AML-193 (cell line): ENCODE measurements at regions not wholly inside any gene's neighbourhood (a gene's known extent, or its start where the extent isn't known, plus 50 kb on each side); places are given as distances from the start of the nearest gene placed in this dataset.

Source experiments
- DNase-seq, 2 experiments: peaks; one replicate each; lab custom pipeline; 2025; lab: John Stamatoyannopoulos, UW

DNA sequence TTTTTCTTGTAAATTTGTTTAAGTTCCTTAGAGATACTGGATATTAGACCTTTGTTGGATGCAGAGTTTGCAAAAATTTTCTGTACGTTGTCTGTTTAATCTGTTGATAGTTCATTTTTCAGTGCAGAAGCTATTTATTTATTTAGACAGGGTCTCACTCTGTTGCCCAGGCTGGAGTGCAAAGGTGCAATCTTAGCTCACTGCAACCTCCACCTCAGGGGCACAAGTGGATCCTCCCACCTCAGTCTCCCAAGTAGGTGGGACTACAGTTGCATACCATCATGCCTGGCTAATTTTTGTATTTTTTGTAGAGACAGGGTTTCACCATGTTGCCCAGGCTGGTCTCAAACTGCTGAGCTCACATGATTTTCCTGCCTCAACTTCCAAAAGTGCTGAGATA lies 568.2 kb upstream of the REG3G start:
- DNase-seq = no peak

DNA sequence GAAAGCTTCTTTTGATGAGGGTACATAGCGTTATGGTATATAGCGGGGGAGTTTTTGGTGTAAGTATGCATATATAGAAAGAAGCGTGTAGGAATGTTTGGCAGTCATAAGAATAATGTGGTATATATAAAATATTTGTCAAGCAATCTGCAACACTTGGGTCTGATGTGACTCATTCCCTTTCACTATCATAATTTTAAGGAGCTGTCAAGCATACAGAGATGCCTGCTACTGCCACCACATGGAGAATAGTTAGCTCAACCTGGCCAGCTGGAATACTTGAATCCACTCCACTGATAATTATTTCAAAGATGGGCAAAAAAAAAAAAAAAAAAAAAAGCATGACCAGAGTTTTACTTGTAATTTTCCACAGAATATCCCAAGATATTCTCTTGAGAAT lies 559.8 kb upstream of the REG3G start:
- no peak for DNase-seq

DNA sequence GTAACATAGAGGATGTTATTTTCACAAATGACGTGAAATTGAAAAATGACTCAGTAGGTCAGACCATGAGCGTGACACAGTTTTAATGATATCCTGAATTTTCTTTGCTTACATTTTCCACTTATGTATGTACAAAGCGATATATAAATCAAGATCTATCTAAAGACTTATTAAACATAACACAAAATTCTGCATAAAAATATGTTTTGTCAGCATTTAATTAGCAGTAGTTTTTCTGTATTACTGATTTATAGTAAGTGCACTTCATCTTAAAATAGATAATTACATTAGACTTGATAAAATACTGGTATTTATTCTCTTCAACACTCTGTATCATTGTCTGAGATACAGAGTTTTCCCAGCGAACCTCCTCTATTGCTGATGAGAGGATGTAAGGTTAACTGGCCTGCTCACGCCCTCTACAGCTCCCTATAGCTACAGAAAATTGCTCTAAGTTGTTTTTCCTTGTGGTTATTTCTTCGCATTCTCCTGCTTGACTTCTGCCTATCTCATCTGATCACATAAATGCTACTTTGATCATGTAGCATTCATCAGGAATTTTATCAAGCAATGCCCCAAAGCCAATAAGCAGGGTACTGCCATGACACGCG lies 548.8 kb upstream of the REG3G start:
- DNase-seq = no peak

DNA sequence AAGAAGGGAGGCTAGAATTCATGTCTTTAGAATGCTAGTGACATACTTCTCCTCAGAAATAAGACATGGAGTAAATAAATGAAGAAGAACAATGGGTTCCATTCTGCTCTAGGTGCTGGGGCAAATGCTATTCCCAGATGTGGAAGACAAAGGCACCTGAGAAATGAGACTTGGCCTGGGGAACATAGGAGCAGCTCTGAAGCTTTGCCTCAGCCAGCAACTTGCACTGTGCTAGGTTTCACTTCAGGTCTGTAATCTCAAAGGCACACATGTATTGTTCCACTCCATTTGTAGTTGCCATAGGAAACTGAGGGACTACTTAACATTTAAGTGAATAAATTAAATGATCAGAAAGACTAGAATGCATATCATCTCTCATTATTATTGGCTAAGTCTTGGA lies 538.9 kb upstream of the REG3G start:
- DNase-seq = no peak

DNA sequence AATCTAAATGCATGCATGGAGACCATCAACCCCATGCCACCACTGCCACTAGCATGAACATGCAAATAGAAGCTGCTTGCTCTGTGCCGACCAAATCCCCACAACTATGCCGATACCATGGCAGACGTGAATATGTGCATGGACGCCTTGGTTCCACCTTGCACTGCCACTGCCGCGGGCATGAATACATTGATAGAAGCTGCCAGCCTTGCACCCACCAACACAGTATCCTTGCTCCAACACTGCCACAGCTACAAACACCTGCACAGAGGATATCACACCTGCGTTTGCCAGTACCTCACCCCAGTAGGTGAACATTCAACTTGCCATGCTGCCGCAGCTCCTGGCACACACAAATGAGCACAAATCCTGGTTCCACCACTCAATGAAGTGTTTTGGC lies 527.4 kb upstream of the REG3G start:
- no peak for DNase-seq

DNA sequence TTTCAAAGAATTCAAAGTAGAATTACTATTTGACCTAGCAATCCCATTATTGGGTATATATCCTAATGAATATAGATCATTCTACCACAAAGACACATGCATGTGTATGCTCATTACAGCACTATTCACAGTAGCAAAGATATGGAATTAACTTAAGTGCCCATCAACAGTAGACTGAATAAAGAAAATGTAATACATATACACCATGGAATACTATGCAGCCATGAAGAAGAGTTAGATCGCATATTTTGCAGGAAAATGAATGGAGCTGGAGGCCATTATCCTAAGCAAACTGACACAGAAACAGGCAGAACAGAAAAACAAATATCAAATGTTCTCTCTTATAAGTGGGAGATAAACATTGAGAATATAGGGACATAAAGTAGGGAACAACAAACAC lies 519.2 kb upstream of the REG3G start:
- DNase-seq = no peak

DNA sequence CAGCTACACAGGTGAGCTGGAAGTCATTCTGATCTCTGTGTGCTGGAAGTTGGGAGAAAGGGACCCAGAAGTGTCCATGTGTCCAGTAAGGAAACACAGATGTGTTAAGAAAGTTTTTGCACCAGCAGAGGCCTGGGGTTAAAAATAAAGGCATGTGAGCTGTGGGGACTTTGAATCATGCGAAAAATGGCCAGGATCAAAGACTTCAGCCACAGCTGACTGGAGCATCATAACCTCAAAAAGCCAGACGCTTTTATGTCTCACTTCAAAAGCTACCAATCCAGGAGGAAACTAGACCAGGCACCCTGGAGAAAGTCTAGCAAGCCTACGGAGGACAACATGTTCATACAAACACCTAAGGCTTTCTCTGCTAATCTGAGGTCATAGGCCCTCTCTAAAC lies 503.6 kb upstream of the REG3G start:
- DNase-seq = no peak

DNA sequence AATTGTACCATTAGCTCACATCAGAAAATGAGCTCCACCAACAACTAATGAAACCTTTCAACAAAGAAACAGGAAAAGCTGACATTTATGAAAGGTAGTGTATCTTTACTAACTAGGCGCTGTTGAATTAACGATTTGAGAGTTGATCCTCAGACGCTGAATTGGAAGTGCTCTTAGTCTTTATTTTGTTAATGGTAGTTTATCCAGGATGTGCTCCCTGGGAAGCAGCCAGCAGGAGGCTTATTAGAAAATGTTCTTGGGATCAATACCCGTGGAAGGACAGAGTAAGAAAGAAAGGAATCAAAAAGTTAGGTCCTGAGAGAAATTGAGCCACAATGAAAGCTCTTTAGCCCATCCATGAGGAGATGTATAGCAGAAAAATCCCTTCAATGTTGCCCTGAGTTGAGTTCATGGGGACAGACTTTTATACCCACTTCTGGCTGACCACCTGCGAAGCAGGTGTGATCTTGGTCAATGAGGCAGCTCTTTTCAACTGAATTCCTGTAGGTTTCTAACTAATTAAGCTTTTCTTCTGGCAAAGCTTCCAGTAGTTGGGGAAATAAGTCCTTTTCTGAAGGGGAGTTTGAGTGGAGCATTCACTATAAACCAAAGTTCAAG lies 492.6 kb upstream of the REG3G start:
- no peak for DNase-seq

DNA sequence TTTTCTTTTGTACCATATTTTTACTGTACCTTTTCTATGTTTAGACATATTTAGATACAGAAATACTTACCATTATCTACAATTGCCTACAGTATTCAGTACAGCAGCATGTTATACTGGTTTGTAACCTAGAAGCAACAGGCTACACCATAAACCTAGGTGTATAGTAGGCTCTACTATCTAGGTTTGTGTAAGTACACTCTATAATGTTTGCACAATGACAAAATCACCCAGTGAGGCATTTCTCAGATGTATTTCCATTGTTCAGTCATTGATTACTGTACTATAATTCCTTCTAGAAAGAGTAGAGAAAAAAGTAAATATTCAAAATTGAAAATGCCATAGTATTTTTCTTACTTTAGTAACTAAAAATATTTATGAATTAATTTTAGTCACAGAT lies 490.1 kb upstream of the REG3G start:
- no peak for DNase-seq

DNA sequence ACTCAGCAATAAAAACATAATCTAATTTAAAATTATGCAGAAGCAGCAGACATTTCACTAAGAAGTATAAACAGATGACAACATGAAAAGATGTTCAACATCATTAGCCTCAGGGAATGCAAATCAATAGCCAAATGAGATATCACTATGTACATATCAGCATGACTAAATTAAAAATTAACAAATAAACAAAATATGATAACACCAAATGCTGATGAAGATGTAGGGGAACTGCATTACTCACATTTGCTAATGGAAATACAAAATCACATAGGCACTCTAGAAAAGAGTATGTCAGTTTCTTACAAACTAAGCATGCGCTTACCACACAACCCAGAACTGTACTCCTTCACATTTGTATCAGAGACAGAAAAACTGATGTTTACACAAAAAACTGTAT lies 487.2 kb upstream of the REG3G start:
- DNase-seq = no peak

DNA sequence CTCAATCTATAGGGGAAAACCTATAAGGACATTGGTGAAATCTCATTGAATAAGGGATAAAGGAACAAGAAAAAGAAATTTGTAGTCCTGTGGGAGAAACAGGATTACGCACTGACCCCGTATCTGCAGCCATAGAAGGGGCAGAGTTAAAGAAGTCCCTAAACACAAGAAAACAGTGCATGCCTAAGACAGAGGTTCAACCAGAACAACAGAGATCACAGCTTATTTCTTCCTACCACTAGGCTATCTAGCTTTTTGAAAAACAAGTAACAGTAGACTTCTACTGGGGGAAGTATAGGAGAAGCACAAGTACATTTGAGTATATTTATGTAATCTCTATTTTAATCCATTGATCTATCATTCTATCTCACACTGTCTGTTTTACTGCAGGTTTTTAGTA lies 485.2 kb upstream of the REG3G start:
- DNase-seq = no peak

DNA sequence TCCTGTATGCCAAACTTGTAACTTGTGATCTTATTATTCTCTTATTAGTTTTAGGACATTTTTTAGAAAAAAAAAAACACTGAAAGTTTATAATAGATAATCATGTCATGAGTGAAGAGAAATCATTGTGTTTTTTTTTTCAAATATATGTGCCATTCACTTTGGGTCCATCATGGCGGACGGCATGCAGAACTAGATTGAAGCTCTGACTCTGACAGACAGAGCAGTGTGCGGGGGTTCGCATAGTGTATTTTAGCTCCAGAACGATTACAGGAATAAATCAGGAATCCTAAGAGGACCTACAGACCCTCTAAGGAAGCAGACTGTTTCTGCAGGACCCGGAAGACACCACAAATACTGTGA lies 484.4 kb upstream of the REG3G start:
- no peak for DNase-seq

DNA sequence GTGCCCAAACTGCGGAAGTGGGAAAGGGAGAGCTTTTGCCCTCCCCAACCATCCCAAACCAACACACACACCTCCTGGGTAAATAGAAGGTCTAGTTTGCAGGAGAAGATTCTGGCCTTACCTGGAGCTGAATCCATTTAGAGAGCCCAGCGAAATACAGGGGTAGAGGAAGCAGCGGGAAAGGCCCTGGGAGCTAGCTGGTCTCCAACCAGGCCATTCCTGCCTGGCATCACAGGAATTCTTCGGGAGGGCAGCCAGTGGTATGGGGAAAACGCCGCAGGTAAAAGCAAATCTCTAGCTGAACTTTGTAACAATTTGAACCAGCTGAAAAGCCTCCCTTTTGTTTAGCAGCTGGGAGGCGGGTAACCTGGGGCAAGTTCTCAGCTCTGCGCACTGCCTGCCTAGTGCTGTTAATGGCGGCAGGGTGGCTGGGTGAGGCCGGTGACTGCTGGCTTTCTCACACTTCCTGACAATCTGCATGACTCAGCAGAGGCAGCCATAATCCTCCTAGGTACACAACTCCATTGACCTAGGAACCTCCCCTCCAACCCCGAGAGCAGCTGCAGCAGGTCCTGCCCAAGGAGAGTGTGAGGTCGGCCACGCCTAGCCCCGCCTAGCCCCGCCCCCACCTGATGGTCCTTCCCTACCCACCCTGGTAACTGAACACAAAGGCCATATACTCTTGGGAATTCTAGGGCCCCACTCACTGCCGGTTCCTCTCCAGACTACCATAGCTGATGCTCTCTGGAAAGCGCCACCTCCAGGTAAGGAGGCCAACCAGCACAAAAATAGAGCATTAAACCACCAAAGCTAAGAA lies 483.8 kb upstream of the REG3G start:
- DNase-seq = no peak

DNA sequence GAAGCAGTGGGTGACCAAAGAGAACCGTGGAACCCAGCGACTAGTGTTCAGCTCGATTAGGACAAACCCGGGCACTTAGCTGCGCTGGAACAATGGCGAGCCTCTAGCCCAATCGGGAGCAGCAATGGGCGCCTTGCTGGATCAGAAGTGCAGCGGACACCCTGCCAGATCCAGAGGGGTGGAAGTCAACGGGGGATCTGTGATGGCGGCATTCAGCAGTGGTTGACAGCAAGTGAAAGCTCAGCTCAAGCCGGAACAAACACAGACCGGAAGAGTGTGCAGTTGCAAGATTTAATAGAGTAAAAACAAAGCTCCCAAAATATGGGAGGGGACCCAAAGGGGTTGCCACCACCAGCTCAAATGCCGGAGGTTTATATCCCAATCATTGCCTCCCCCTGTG lies 478.7 kb upstream of the REG3G start:
- DNase-seq = no peak

DNA sequence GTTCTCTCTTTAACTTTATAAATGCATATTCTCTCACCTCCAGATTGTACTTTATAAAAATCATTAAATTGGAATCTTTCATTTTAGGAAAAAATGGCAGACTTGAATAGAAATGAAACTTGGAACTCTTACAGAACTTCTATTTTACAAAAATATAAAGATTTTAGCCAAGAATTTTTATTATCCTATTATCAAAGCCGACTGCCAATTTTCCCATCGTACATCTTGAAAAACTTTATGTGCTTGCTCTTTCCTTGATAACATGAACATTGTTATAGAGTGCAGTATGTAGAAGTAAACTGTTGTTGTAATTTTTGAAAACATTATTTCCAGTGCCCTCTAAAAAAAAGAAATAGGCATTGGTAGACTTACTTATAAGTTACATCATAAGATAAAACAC lies 475.7 kb upstream of the REG3G start:
- DNase-seq = no peak

DNA sequence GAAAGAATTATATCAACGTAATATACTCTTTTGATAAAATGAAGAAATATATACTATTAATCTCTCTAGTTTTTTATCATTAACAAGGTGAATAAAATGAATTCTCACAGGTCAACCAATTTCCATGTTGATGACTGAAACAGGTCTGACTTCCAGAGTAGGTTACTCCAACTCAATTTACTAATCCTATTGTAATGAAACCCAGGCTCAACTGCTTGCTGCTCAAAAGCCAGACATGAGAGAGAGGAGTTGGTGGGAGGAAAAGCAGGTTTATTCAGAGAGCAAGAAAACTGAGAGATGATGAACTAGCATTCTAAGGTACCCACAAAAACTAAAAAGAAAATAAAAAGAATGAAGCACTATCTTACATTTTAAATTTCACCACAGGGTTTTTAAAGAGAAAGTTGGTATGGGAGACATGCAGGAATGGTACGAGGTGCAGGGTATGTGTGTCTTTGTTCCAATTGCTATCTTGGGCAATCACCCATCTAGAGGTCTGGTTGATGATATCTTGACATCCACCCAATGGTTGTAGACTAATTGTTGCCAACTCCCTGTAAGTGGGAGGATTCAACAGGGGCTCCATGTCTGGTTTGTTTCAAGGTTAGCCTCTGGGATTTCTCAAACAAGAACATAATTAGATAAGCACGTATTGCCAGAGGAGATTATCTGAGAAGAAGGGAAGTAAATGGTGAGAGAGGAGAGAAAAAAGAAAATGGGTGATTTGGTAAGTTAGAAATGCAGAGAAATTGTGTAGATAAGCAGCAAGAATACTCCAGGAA lies 471.4 kb upstream of the REG3G start:
- no peak for DNase-seq

DNA sequence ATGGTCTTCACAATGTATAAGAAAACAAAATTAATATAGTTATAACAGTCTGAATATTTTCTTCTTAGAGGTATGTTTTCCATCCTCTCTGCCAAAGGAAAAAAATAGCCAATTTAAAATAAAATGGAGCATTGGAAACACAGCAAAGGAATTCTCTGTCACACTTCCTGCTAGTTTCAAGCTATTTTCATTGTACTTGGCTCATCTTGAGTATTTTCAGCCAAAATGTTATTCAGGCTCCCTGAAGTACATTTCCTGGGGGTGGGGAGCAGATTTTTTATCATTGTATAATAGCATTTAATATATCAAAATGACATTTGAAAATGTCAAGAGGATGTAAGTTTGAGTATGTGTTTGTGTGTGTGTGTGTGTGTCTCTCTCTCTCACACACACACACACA lies 463.6 kb upstream of the REG3G start:
- no peak for DNase-seq

DNA sequence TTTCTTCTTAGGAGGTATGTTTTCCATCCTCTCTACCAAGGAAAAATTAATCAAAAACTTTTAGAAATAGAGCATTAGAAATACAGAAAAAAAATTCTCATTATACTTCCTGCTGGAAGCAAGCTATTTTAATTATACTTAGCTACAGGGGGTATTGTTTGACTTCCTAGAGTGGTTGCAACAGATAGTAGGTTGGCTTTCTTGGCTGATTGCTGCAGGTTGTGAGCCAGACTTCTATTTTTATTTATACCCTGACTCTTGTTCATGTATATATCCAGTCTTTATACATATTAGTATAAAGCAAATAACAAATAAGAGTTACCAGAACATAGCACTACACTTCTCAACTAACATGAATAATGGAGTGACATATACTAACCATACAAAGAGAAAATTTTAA lies 460.8 kb upstream of the REG3G start:
- DNase-seq = no peak

DNA sequence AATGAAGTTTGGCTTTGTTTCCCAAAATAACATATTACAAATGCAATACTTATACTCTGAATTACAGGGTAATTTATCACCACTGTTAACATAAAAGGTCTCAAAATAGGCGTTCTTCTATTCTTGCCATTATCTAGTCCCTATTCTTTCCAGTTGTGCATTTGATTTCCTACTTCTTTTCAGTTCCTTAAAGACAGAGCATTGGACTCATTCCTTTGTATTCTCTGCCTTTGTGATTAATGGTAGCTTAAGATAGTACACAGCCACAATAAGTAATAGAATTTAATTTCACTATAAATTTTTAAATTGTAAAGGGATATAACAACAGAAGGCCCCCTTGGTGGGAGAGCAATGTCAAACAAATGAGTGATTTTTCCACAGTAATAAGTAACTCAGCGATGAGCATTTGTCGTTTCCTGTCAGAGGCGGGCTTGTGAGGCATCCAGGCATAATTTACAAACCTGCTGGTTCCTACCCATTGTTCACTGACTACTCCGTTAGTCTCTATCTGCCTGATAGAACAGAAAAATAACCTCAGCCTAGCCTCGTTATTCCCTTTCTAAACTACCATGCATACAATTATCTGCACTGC lies 456.6 kb upstream of the REG3G start:
- no peak for DNase-seq

DNA sequence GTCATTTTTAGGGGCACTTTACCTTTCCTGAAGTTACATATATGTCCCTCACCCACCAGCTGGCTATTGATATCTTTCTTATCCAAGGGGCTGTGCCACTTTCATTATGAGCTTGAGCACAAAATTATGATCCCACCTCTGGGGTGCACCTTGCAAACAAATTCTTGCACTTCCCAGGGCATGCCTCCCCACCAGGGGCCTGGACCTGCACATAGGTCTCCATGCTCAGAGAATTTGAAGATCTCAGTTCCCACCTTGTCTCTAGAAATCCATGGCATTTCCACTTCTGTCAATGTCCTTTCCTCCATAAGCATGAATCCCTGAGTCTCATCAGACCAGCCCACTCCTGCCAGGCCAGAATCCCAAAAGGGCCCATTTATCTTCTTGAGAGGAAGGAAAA lies 449.1 kb upstream of the REG3G start:
- DNase-seq = no peak

DNA sequence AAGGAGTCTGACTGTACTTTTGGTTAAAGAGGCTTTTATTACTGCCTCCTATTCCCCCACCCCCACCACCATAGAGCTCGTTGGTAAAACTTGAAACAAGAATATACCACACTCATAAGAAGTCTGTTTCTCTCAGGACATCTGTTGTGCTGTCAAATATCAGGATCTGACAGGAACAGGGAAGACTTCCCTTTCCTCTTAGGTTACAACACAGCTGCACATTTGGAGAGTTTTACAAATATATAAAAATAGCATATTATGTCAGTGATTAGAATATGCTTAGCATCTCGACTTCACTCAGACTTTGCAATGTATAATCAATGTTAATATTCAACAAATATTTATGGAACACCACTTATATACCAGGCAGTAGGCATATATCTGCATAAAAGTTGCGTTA lies 439.6 kb upstream of the REG3G start:
- no peak for DNase-seq

DNA sequence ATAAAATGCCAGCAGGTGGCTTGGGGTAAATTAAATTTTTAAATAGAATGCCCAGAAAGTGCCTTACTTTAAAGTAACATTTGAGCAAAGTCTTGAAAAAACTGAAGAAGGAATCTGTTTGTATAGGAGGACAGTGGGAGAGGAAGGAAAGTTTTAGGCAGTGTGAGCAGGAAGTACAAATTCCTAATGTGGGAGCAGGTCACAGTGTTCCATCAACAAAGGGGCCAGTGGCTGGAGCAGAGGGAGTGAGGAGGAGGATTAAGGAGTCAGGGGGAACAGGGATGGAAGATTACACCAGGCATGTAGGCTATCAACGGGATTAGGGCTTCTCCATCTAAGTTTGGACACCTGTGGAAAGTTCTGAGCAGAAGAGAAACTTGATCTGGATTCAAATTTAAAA lies 439.2 kb upstream of the REG3G start:
- no peak for DNase-seq

DNA sequence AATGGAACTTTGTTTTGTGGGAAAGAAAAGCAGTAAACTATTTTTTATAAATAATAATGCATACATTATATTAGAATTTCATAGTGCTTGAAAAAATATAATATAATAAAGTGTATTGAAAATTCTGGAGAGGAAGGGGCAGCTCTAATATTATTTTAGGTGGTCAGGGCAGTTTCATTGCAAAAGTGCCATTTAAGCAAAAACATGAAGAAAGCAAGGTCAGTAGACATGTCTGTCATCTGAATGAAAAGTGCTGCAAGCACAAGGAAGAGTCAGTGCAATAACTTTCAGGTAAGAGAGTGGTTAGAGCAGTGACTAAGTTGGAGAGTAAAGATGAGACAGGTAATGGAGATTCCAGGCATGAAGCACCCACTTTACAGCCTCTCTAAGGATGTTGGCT lies 435.6 kb upstream of the REG3G start:
- no peak for DNase-seq
